ENCODE measurements at regions not wholly inside any gene's neighbourhood (a gene's known extent, or its start where the extent isn't known, plus 50 kb on each side); places are given as distances from the start of the nearest gene placed in this dataset.

- TF ChIP-seq EGR1 (IDR thresholded peaks at IDR 0.05) (no peak), ZBTB7A (IDR thresholded peaks at IDR 0.05; ENCODE audit: low read depth) (no peak), CEBPB (IDR thresholded peaks at IDR 0.05) (no peak), NFIC (IDR thresholded peaks at IDR 0.05) (no peak), TCF12 (IDR thresholded peaks at IDR 0.05; ENCODE audit: low read depth) (no peak), CREB1 (IDR thresholded peaks at IDR 0.05; ENCODE audit: low read depth) (no peak), RAD21 (IDR thresholded peaks at IDR 0.05; ENCODE audit: low read depth) (no peak), TEAD4 (IDR thresholded peaks at IDR 0.05) (no peak), EP300 (IDR thresholded peaks at IDR 0.05; ENCODE audit: borderline replicate concordance) (no peak), FOXM1 (IDR thresholded peaks at IDR 0.05; ENCODE audit: borderline replicate concordance, low read depth) (no peak), YY1 (IDR thresholded peaks at IDR 0.05; ENCODE audit: low read depth) (no peak), TAF1 (IDR thresholded peaks at IDR 0.05; ENCODE audit: low read depth) (no peak)
- TF ChIP-seq, protein P1, sequence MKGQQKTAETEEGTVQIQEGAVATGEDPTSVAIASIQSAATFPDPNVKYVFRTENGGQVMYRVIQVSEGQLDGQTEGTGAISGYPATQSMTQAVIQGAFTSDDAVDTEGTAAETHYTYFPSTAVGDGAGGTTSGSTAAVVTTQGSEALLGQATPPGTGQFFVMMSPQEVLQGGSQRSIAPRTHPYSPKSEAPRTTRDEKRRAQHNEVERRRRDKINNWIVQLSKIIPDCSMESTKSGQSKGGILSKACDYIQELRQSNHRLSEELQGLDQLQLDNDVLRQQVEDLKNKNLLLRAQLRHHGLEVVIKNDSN (IDR thresholded peaks at IDR 0.05): no peak
- TF ChIP-seq, protein P2, sequence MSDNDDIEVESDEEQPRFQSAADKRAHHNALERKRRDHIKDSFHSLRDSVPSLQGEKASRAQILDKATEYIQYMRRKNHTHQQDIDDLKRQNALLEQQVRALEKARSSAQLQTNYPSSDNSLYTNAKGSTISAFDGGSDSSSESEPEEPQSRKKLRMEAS (IDR thresholded peaks at IDR 0.05): no peak
- TF ChIP-seq, protein P3, sequence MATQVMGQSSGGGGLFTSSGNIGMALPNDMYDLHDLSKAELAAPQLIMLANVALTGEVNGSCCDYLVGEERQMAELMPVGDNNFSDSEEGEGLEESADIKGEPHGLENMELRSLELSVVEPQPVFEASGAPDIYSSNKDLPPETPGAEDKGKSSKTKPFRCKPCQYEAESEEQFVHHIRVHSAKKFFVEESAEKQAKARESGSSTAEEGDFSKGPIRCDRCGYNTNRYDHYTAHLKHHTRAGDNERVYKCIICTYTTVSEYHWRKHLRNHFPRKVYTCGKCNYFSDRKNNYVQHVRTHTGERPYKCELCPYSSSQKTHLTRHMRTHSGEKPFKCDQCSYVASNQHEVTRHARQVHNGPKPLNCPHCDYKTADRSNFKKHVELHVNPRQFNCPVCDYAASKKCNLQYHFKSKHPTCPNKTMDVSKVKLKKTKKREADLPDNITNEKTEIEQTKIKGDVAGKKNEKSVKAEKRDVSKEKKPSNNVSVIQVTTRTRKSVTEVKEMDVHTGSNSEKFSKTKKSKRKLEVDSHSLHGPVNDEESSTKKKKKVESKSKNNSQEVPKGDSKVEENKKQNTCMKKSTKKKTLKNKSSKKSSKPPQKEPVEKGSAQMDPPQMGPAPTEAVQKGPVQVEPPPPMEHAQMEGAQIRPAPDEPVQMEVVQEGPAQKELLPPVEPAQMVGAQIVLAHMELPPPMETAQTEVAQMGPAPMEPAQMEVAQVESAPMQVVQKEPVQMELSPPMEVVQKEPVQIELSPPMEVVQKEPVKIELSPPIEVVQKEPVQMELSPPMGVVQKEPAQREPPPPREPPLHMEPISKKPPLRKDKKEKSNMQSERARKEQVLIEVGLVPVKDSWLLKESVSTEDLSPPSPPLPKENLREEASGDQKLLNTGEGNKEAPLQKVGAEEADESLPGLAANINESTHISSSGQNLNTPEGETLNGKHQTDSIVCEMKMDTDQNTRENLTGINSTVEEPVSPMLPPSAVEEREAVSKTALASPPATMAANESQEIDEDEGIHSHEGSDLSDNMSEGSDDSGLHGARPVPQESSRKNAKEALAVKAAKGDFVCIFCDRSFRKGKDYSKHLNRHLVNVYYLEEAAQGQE (IDR thresholded peaks at IDR 0.05; ENCODE audit: low read depth): no peak
Observed at GRCh38 chr20:41865938-41866337, 247.8 kb upstream of the CHD6 start.

DNA sequence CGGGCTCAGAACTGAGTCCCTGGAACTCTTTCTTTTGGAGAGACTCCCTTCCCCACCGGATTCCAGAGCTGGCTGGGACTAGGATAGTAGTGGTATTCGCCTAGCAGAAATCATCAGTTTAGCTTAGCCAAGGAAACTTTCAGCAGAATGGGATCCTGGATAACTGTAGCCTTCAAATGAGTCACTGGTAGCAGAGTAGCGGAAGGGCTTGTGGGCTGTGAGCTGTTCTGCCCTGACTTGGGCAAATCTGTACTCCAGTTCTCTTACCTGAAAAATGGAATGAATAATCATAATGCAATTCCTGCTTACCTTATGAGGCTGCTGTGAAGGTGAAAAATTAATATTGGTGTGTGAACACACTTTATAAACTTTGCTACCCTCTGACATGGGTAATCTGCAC lies 244.3 kb upstream of the CHD6 start:
- TF ChIP-seq, protein P3 (IDR thresholded peaks at IDR 0.05; ENCODE audit: low read depth): no peak
- TF ChIP-seq EP300 (IDR thresholded peaks at IDR 0.05; ENCODE audit: borderline replicate concordance): no peak
- TF ChIP-seq ZBTB7A (IDR thresholded peaks at IDR 0.05; ENCODE audit: low read depth): no peak
- TF ChIP-seq TEAD4 (IDR thresholded peaks at IDR 0.05): no peak
- TF ChIP-seq TAF1 (IDR thresholded peaks at IDR 0.05; ENCODE audit: low read depth): no peak
- no peak for TF ChIP-seq CREB1 (IDR thresholded peaks at IDR 0.05; ENCODE audit: low read depth)
- TF ChIP-seq RAD21 (IDR thresholded peaks at IDR 0.05; ENCODE audit: low read depth): no peak
- TF ChIP-seq, protein P1 (IDR thresholded peaks at IDR 0.05): no peak
- no peak for TF ChIP-seq CEBPB (IDR thresholded peaks at IDR 0.05)
- no peak for TF ChIP-seq NFIC (IDR thresholded peaks at IDR 0.05)
- TF ChIP-seq TCF12 (IDR thresholded peaks at IDR 0.05; ENCODE audit: low read depth): no peak
- TF ChIP-seq FOXM1 (IDR thresholded peaks at IDR 0.05; ENCODE audit: borderline replicate concordance, low read depth): no peak
- TF ChIP-seq, protein P2 (IDR thresholded peaks at IDR 0.05): no peak
- TF ChIP-seq EGR1 (IDR thresholded peaks at IDR 0.05): no peak
- TF ChIP-seq YY1 (IDR thresholded peaks at IDR 0.05; ENCODE audit: low read depth): no peak

DNA sequence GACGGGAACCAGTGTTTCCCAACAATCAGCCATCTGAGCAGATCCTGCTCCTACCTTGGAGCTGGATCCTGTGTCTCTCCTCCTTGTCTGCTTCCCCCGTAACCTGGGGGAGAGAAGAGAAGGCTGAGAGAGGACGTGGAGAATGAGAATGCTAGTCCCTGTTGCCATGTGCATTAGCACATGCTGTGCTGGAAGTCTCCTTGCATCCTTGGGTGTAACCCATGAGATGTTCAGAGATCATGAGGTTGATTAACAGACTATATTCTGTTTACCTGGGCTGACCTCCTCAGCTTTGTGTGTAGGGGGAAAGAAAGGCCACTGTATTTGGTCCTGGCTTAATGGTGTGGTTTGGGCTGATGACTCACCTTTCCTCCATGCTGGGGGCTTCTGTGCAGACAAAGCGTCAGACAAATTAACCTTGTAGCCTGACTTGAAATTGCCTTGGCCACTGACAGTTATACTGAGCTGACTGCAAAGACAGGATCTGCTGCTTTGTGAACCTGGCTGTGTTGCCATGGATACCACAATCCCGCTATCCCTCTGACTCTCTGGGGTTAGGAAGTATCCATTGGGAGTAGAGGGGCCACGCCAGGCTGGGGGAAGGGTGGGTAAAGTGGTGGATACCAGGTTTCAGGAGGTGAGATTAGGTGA lies 243.7 kb upstream of the CHD6 start:
- TF ChIP-seq TCF12 (IDR thresholded peaks at IDR 0.05; ENCODE audit: low read depth): no peak
- TF ChIP-seq RAD21 (IDR thresholded peaks at IDR 0.05; ENCODE audit: low read depth): no peak
- no peak for TF ChIP-seq NFIC (IDR thresholded peaks at IDR 0.05)
- TF ChIP-seq TAF1 (IDR thresholded peaks at IDR 0.05; ENCODE audit: low read depth): no peak
- TF ChIP-seq, protein P2 (IDR thresholded peaks at IDR 0.05): no peak
- no peak for TF ChIP-seq FOXM1 (IDR thresholded peaks at IDR 0.05; ENCODE audit: borderline replicate concordance, low read depth)
- TF ChIP-seq EP300 (IDR thresholded peaks at IDR 0.05; ENCODE audit: borderline replicate concordance): no peak
- no peak for TF ChIP-seq CREB1 (IDR thresholded peaks at IDR 0.05; ENCODE audit: low read depth)
- no peak for TF ChIP-seq TEAD4 (IDR thresholded peaks at IDR 0.05)
- TF ChIP-seq YY1 (IDR thresholded peaks at IDR 0.05; ENCODE audit: low read depth): no peak
- TF ChIP-seq, protein P3 (IDR thresholded peaks at IDR 0.05; ENCODE audit: low read depth): no peak
- no peak for TF ChIP-seq ZBTB7A (IDR thresholded peaks at IDR 0.05; ENCODE audit: low read depth)
- TF ChIP-seq, protein P1 (IDR thresholded peaks at IDR 0.05): no peak
- TF ChIP-seq CEBPB (IDR thresholded peaks at IDR 0.05): no peak
- TF ChIP-seq EGR1 (IDR thresholded peaks at IDR 0.05): no peak
